GM23248 (cell line): ENCODE measurements at regions not wholly inside any gene's neighbourhood (a gene's known extent, or its start where the extent isn't known, plus 50 kb on each side); places are given as distances from the start of the nearest gene placed in this dataset.

ENCODE experiments used
- DNase-seq: peaks from one replicate; pipeline ENCODE4 v3.0.0-alpha.2; 2015
- H2AFZ ChIP-seq: fragments of 200-600 bp; sonication (generic); 2 replicates; pipeline ENCODE4 v1.6.1; 2016; ENCODE audit warnings: antibody characterized with exemption
- H3F3A ChIP-seq: fragments of 200-600 bp; sonication (generic); 2 replicates; pipeline ENCODE4 v1.6.1; 2016; ENCODE audit warnings: mild to moderate bottlenecking, antibody characterized with exemption, mixed run types; ENCODE audit not compliant: insufficient read depth
- H3K27ac ChIP-seq: fragments of 200-600 bp; sonication (generic); 2 replicates; pipeline ENCODE4 v1.5.1; 2016; ENCODE audit warnings: mild to moderate bottlenecking
- H3K27me3 ChIP-seq: fragments of 200-600 bp; sonication (generic); replicated peaks from 2 replicates; pipeline ENCODE4 v1.6.1; 2016; ENCODE audit warnings: mild to moderate bottlenecking; ENCODE audit not compliant: insufficient read depth
- H3K36me3 ChIP-seq: fragments of 200-600 bp; sonication (generic); 2 replicates; pipeline ENCODE4 v1.6.1; 2016; ENCODE audit warnings: low read depth, mild to moderate bottlenecking
- H3K4me1 ChIP-seq: fragments of 200-600 bp; sonication (generic); 2 replicates; pipeline ENCODE4 v1.6.1; 2016; ENCODE audit warnings: mild to moderate bottlenecking; ENCODE audit not compliant: insufficient read depth
- H3K4me2 ChIP-seq: fragments of 200-600 bp; sonication (generic); one replicate; pipeline ENCODE4 v1.6.1; 2016; ENCODE audit warnings: mild to moderate bottlenecking; ENCODE audit not compliant: unreplicated experiment
- H3K4me3 ChIP-seq: fragments of 200-600 bp; sonication (generic); 2 replicates; pipeline ENCODE4 v1.5.1; 2016; ENCODE audit warnings: mild to moderate bottlenecking
- H3K79me2 ChIP-seq: fragments of 200-600 bp; sonication (generic); 2 replicates; pipeline ENCODE4 v1.6.1; 2016; ENCODE audit warnings: mild to moderate bottlenecking; ENCODE audit not compliant: insufficient read depth
- H3K9ac ChIP-seq: fragments of 200-600 bp; sonication (generic); 2 replicates; pipeline ENCODE4 v1.6.1; 2016; ENCODE audit warnings: mild to moderate bottlenecking
- H3K9me2 ChIP-seq: fragments of 200-600 bp; sonication (generic); 2 replicates; pipeline ENCODE4 v1.6.1; 2016; ENCODE audit warnings: mixed run types, mild to moderate bottlenecking, moderate library complexity; ENCODE audit not compliant: insufficient read depth
- H3K9me3 ChIP-seq: fragments of 200-600 bp; sonication (generic); one replicate; pipeline ENCODE4 v1.6.1; 2017; ENCODE audit warnings: low read depth
- H4K20me1 ChIP-seq: fragments of 200-600 bp; sonication (generic); 2 replicates; pipeline ENCODE4 v1.6.0; 2016; ENCODE audit not compliant: insufficient read depth
- EZH2 ChIP-seq: fragments of 200-600 bp; sonication (generic); IDR thresholded peaks from 2 replicates; pipeline ENCODE4 v1.6.1; 2018; ENCODE audit warnings: antibody characterized with exemption, mild to moderate bottlenecking; ENCODE audit not compliant: insufficient read depth, poor library complexity, severe bottlenecking
- EZH2phosphoT487 ChIP-seq: fragments of 200-600 bp; sonication (generic); IDR thresholded peaks from 2 replicates; pipeline ENCODE4 v1.6.1; 2018; ENCODE audit warnings: antibody characterized with exemption, moderate library complexity, mild to moderate bottlenecking, low read depth; ENCODE audit not compliant: insufficient read depth
- WGBS, 2 experiments: methylation state at CpG; one replicate each; pipeline ENCODE4 v1.1.6; 2015 to 2017; ENCODE audit warnings: low lambda C conversion rate in 2 of 2, low coverage in 1 of 2; ENCODE audit errors: missing lambda C conversion rate in 2 of 2; 5-methylcytosine and 5-hydroxymethylcytosine counted together
- in situ Hi-C: fragments of 300-500 bp; cut with MboI; formaldehyde crosslinking; loops from 2 replicates; pipeline ENCODE4 v1.15.0; 2020

DNA sequence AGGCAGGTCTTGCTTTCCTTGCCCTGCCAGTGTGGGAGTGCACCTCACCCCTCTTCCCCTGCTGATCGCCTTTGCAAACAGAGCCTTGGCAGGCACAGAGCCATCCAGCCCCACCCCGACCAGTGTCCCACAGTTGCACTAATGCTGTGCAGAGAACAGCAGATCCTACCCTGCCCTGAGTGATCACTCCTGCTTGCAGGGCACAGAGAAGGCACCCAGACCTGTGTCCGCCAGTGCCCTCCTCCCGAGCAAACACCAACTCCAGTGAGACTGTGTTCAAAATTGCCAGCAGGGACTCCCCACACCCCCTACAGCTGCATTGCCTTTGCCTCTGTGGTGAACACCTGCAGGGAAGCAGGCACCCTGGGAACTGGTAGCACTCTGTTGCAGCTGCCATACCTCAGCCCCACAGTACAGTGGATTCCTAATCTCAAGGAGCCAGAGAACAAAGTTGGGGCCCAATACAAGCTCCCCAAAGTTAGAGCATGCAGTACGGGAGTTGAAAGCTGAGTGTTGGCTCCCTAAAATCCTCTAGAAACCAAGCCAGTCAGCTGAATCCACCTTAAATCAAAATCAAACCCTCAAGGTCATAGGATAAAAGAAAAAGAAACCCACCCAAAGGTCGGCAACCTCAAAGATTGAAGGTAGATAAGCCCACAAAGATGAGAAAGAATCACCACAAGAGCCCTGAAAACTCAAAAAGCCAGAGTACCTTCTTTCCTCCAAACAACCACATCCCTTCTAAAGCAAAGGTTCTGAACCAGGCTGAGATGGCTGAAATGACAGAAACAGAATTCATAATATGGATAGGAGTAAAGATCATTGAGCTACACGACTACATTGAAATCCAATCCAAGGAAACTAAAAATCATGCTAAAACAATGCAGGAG lies 92.9 kb upstream of the PIK3R1 start:
- 53 to 54% methylated on average over 7 of the region's 7 CpGs for WGBS, 2 experiments
- H3K9me2 ChIP-seq: no peaks in the 10 kb centered on the region

DNA sequence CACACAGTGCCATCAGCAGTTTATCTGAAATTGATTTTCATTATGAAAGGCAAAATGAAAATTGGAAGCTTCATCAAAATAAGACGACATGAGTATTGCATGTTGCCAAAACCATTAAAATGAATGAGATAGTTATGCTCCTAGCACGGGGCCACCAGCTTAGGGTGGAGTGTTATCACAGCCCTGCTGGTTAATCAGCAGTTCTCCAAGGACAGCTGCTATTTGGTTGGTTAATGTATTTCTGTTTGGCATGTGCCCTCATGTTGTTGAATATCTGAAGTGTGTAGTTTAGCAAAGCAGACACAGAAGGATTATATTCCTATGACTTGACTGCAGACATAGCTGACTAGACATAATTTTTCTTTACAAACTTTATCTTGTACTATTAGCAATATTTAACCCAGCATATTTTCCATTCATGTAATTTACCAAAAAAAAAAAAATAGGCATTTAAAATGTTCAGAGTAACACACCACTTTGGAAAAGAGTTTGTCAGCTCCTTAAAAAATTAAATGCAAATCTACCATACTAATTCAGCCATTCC lies 98.6 kb upstream of the PIK3R1 start:
- no peak overlapping the region for H3K4me2 ChIP-seq
- no peak overlapping the region for H3K27ac ChIP-seq
- H3K9ac ChIP-seq: no peak overlapping the region
- no peaks in the 10 kb centered on the region for H3K27me3 ChIP-seq
- DNase-seq: no peak
- H3K4me1 ChIP-seq: peaks cover 15% of the 10 kb centered on the region
- H3K9me3 ChIP-seq: no peaks in the 10 kb centered on the region
- no peaks in the 10 kb centered on the region for H3K79me2 ChIP-seq
- no peak overlapping the region for H2AFZ ChIP-seq
- no peaks in the 10 kb centered on the region for H4K20me1 ChIP-seq
- H3K36me3 ChIP-seq: no peaks in the 10 kb centered on the region
- WGBS, 2 experiments: 39 to 41% methylated on average over 2 of the region's 2 CpGs
- H3F3A ChIP-seq: peaks cover 16% of the 10 kb centered on the region
- in situ Hi-C loops: no loop called here
- no peak overlapping the region for H3K4me3 ChIP-seq
- TF ChIP-seq EZH2phosphoT487 (no peak), EZH2 (no peak)
- no peaks in the 10 kb centered on the region for H3K9me2 ChIP-seq

More for the DNA sequence above, 92.9 kb upstream of the PIK3R1 start:
- H3K4me1 ChIP-seq: no peaks in the 10 kb centered on the region
- H2AFZ ChIP-seq: no peak overlapping the region
- no peak overlapping the region for H3K9ac ChIP-seq
- TF ChIP-seq EZH2phosphoT487: no peak
- no peak for TF ChIP-seq EZH2
- no peaks in the 10 kb centered on the region for H3K9me3 ChIP-seq
- DNase-seq: no peak
- no peaks in the 10 kb centered on the region for H3K79me2 ChIP-seq
- no peaks in the 10 kb centered on the region for H4K20me1 ChIP-seq
- in situ Hi-C loops: no loop called here
- H3K27me3 ChIP-seq: no peaks in the 10 kb centered on the region
- H3K4me3 ChIP-seq: no peak overlapping the region
- H3K36me3 ChIP-seq: no peaks in the 10 kb centered on the region
- no peak overlapping the region for H3K4me2 ChIP-seq
- H3K27ac ChIP-seq: no peak overlapping the region
- H3F3A ChIP-seq: no peaks in the 10 kb centered on the region

DNA sequence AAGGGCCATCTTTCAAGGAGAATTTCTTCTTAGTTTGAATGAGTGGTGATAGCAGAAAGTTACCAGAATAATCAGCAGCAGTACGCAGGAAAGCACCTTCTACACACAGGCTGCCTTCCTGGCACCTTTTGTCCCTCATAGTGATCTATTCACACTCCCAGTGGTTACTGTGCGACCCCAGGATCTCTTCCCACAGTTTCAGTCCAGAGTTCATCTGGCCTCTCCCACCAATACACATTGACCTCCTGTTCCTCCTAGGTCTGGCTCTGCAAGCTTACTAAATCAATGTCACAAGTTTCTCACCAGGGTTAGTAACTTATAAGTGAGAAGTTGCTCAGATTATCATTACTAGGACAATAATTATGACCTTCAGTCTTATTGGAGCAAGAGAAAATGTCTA lies 99.1 kb upstream of the PIK3R1 start:
- Histone ChIP-seq H2AFZ (no peak overlapping the region), H4K20me1 (no peaks in the 10 kb centered on the region)

DNA sequence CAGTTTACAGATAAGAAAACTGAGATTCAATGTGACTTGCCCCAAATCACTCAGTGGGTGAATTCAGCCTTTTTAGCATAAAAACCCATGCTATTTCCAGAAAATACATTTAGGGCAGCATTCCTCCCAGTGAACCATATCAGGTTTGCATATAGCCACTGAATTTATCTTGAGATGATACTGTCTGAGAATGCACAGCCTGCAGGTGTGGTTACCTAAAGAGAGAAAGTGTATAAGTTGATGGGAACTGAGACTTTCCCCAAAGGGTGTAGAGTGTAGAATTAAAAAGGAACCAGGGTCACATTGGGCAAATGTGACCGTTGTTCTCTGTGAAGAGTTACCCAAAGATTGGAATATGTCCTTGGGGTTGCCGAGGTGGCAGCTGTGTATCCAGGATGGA lies 100.0 kb upstream of the PIK3R1 start:
- no peaks in the 10 kb centered on the region for H3K79me2 ChIP-seq
- H3K9me2 ChIP-seq: no peaks in the 10 kb centered on the region
- H3K4me3 ChIP-seq: no peak overlapping the region
- in situ Hi-C loops: no loop called here
- H4K20me1 ChIP-seq: no peaks in the 10 kb centered on the region
- H2AFZ ChIP-seq: no peak overlapping the region
- no peak overlapping the region for H3K27ac ChIP-seq
- no peaks in the 10 kb centered on the region for H3K27me3 ChIP-seq
- H3K4me2 ChIP-seq: no peak overlapping the region
- H3K9me3 ChIP-seq: no peaks in the 10 kb centered on the region
- H3K36me3 ChIP-seq: no peaks in the 10 kb centered on the region
- DNase-seq: no peak
- H3F3A ChIP-seq: peaks cover 16% of the 10 kb centered on the region
- no peak overlapping the region for H3K9ac ChIP-seq
- WGBS, 2 experiments: 94 to 97% methylated on average over 2 of the region's 2 CpGs
- no peak for TF ChIP-seq EZH2
- TF ChIP-seq EZH2phosphoT487: no peak
- peaks cover 15% of the 10 kb centered on the region for H3K4me1 ChIP-seq

More for the DNA sequence above, 99.1 kb upstream of the PIK3R1 start:
- H3K9me3 ChIP-seq: no peaks in the 10 kb centered on the region
- peaks cover 15% of the 10 kb centered on the region for H3K4me1 ChIP-seq
- no peak for TF ChIP-seq EZH2phosphoT487
- no peak for TF ChIP-seq EZH2
- in situ Hi-C loops: no loop called here
- H3K9me2 ChIP-seq: no peaks in the 10 kb centered on the region
- no peaks in the 10 kb centered on the region for H3K27me3 ChIP-seq
- H3K79me2 ChIP-seq: no peaks in the 10 kb centered on the region
- no peaks in the 10 kb centered on the region for H3K36me3 ChIP-seq
- H3F3A ChIP-seq: peaks cover 16% of the 10 kb centered on the region
- no peak overlapping the region for H3K4me2 ChIP-seq
- no peak overlapping the region for H3K4me3 ChIP-seq
- no peak overlapping the region for H3K9ac ChIP-seq
- DNase-seq: no peak
- no peak overlapping the region for H3K27ac ChIP-seq
- 48 to 50% methylated on average over 2 of the region's 2 CpGs for WGBS, 2 experiments
